ENCODE measurements at regions not wholly inside any gene's neighbourhood (a gene's known extent, or its start where the extent isn't known, plus 50 kb on each side); places are given as distances from the start of the nearest gene placed in this dataset.
A peak's percentile ranks its signal among the peaks of the same experiment; 100 is the strongest.
"Not testable (repeated sequence)": the region's sequence is repeated elsewhere in the genome, so short reads cannot be mapped to it uniquely, and the experiment has no call there.

GRCh38 chr5:103981592-103981991, 419.0 kb upstream of the NUDT12 start:
- DNase-seq: no peak

GRCh38 chr5:103973669-103974068, 411.1 kb upstream of the NUDT12 start:
- DNase-seq: no peak

- DNase-seq: not testable (repeated sequence)
These were observed 403.7 kb upstream of the NUDT12 start for GRCh38 chr5:103966295-103966694.

- no peak for DNase-seq
These were observed 399.4 kb upstream of the NUDT12 start for GRCh38 chr5:103962023-103962422.

GRCh38 chr5:103953601-103954382, 391.2 kb upstream of the NUDT12 start:
- DNase-seq: no peak

- DNase-seq: no peak
These were observed 389.2 kb upstream of the NUDT12 start for GRCh38 chr5:103951776-103952175.

GRCh38 chr5:103943230-103943629, 380.6 kb upstream of the NUDT12 start:
- no peak for DNase-seq

GRCh38 chr5:103942587-103943186, 380.1 kb upstream of the NUDT12 start:
- no peak for DNase-seq

GRCh38 chr5:103941596-103941995, 379.0 kb upstream of the NUDT12 start:
- DNase-seq: no peak

GRCh38 chr5:103938146-103938695, 375.6 kb upstream of the NUDT12 start:
- no peak for DNase-seq

GRCh38 chr5:103929338-103930013, 366.9 kb upstream of the NUDT12 start:
- DNase-seq: no peak

GRCh38 chr5:103927739-103928138, 365.1 kb upstream of the NUDT12 start:
- no peak for DNase-seq

- no peak for DNase-seq
These were observed 361.1 kb upstream of the NUDT12 start for GRCh38 chr5:103923616-103924168.

GRCh38 chr5:103919506-103919905, 356.9 kb upstream of the NUDT12 start:
- no peak for DNase-seq

- no peak for DNase-seq
These were observed 356.2 kb upstream of the NUDT12 start for GRCh38 chr5:103918668-103919367.

- no peak for DNase-seq
These were observed 352.5 kb upstream of the NUDT12 start for GRCh38 chr5:103915081-103915480.

GRCh38 chr5:103910786-103911185, 348.2 kb upstream of the NUDT12 start:
- DNase-seq: no peak

- no peak for DNase-seq
These were observed 347.4 kb upstream of the NUDT12 start for GRCh38 chr5:103910011-103910410.

GRCh38 chr5:103909391-103909790, 346.8 kb upstream of the NUDT12 start:
- DNase-seq: peak; percentile 29

GRCh38 chr5:103908336-103909080, 345.9 kb upstream of the NUDT12 start:
- peak; percentile 76 for DNase-seq

- DNase-seq: no peak
These were observed 344.4 kb upstream of the NUDT12 start for GRCh38 chr5:103907001-103907400.

GRCh38 chr5:103904651-103905050, 342.1 kb upstream of the NUDT12 start:
- DNase-seq: no peak
